CD4-positive, alpha-beta T cell treated with Interleukin-15 for 4 hours (primary cell): ENCODE measurements at regions not wholly inside any gene's neighbourhood (a gene's known extent, or its start where the extent isn't known, plus 50 kb on each side); places are given as distances from the start of the nearest gene placed in this dataset.
"Not testable (repeated sequence)": the region's sequence is repeated elsewhere in the genome, so short reads cannot be mapped to it uniquely, and the experiment has no call there.

Experiments used
- DNase-seq: peaks from one replicate; pipeline ENCODE4 v3.0.0-alpha.2; 2020; ENCODE audit warnings: low spot score

GRCh38 chr22:47322854-47323253 is 560.4 kb downstream of the TBC1D22A start:
- no peak for DNase-seq

GRCh38 chr22:47320560-47320959 is 558.1 kb downstream of the TBC1D22A start:
- no peak for DNase-seq

GRCh38 chr22:47318041-47318737 is 555.7 kb downstream of the TBC1D22A start:
- no peak for DNase-seq

GRCh38 chr22:47315862-47316419 is 553.5 kb downstream of the TBC1D22A start:
- DNase-seq, result no peak

- DNase-seq, result no peak
These were observed 548.2 kb downstream of the TBC1D22A start for GRCh38 chr22:47310601-47311000.

- DNase-seq, result no peak
These were observed 547.5 kb downstream of the TBC1D22A start for GRCh38 chr22:47309946-47310345.

- no peak for DNase-seq
These were observed 547.0 kb downstream of the TBC1D22A start for GRCh38 chr22:47309476-47309875.

- no peak for DNase-seq
These were observed 546.4 kb downstream of the TBC1D22A start for GRCh38 chr22:47308886-47309285.

- DNase-seq, result no peak
These were observed 545.4 kb downstream of the TBC1D22A start for GRCh38 chr22:47307822-47308221.

GRCh38 chr22:47307326-47307725 is 544.9 kb downstream of the TBC1D22A start:
- DNase-seq, result no peak

GRCh38 chr22:47304854-47305253 is 542.4 kb downstream of the TBC1D22A start:
- DNase-seq, result no peak

GRCh38 chr22:47304191-47304831 is 541.9 kb downstream of the TBC1D22A start:
- no peak for DNase-seq

GRCh38 chr22:47303161-47303890 is 540.9 kb downstream of the TBC1D22A start:
- no peak for DNase-seq

GRCh38 chr22:47302587-47302986 is 540.1 kb downstream of the TBC1D22A start:
- not testable (repeated sequence) for DNase-seq

GRCh38 chr22:47301820-47302475 is 539.5 kb downstream of the TBC1D22A start:
- DNase-seq, result no peak

- no peak for DNase-seq
These were observed 538.4 kb downstream of the TBC1D22A start for GRCh38 chr22:47300698-47301405.

- no peak for DNase-seq
These were observed 537.6 kb downstream of the TBC1D22A start for GRCh38 chr22:47299863-47300697.

- DNase-seq, result no peak
These were observed 536.9 kb downstream of the TBC1D22A start for GRCh38 chr22:47299211-47299862.

- no peak for DNase-seq
These were observed 535.8 kb downstream of the TBC1D22A start for GRCh38 chr22:47298017-47298785.
